ENCODE measurements at regions not wholly inside any gene's neighbourhood (a gene's known extent, or its start where the extent isn't known, plus 50 kb on each side); places are given as distances from the start of the nearest gene placed in this dataset.

- H3K27ac ChIP-seq (ENCODE audit: low read depth in 2 of 2, low read length in 2 of 2), result no peak overlapping the region
- H3K4me3 ChIP-seq (ENCODE audit: low read length in 3 of 3), result no peak overlapping the region
- H3K9ac ChIP-seq (ENCODE audit: low read length in 3 of 3), result no peak overlapping the region
- H3K36me3 ChIP-seq (ENCODE audit: control insufficient read depth in 2 of 3, insufficient read depth in 3 of 3, low read length in 3 of 3), result no peaks in the 10 kb centered on the region
- no peaks in the 10 kb centered on the region for H3K27me3 ChIP-seq (ENCODE audit: control insufficient read depth, insufficient read depth, low read length)
- FAIRE-seq, result no peak
- TF ChIP-seq, protein P1, sequence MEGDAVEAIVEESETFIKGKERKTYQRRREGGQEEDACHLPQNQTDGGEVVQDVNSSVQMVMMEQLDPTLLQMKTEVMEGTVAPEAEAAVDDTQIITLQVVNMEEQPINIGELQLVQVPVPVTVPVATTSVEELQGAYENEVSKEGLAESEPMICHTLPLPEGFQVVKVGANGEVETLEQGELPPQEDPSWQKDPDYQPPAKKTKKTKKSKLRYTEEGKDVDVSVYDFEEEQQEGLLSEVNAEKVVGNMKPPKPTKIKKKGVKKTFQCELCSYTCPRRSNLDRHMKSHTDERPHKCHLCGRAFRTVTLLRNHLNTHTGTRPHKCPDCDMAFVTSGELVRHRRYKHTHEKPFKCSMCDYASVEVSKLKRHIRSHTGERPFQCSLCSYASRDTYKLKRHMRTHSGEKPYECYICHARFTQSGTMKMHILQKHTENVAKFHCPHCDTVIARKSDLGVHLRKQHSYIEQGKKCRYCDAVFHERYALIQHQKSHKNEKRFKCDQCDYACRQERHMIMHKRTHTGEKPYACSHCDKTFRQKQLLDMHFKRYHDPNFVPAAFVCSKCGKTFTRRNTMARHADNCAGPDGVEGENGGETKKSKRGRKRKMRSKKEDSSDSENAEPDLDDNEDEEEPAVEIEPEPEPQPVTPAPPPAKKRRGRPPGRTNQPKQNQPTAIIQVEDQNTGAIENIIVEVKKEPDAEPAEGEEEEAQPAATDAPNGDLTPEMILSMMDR (IDR thresholded peaks at IDR 0.05; ENCODE audit: borderline replicate concordance, extremely low read depth, insufficient read depth), result no peak
- DNase-seq, result no peak
- intact Hi-C loops (cut with DNase I), result no loop called here
- no peaks in the 10 kb centered on the region for H3K9me3 ChIP-seq (ENCODE audit: control insufficient read depth in 2 of 3, insufficient read depth in 1 of 3, low read length in 3 of 3)
- H3K4me1 ChIP-seq (ENCODE audit: control insufficient read depth in 2 of 3, insufficient read depth in 2 of 3, low read depth in 1 of 3, low read length in 3 of 3), result no peaks in the 10 kb centered on the region
Observed at GRCh38 chr4:19514276-19515070, 737.2 kb upstream of the SLIT2 start.

DNA sequence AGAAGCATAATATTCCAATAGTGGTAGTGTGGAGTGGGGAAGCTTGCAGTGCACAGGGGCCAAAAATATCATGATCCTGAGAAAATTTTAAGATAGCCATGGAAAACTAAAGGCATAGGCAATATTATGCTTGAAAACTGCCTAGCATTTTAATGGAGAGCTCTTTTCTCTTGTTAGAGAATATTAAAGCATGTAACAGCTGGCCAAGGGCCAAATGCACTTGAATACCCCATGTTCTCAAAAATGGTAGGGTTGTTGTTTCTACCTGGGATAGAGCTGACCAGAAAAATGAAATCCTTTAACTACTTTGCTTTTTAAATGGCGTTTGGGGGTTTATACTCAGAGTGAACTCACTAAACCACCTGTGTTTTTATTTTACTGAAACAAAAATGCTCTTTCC lies 739.6 kb upstream of the SLIT2 start:
- Histone ChIP-seq H3K9me3 (ENCODE audit: control insufficient read depth in 2 of 3, insufficient read depth in 1 of 3, low read length in 3 of 3) (no peaks in the 10 kb centered on the region), H3K27ac (ENCODE audit: low read depth in 2 of 2, low read length in 2 of 2) (no peak overlapping the region), H3K4me1 (ENCODE audit: control insufficient read depth in 2 of 3, insufficient read depth in 2 of 3, low read depth in 1 of 3, low read length in 3 of 3) (no peaks in the 10 kb centered on the region), H3K27me3 (ENCODE audit: control insufficient read depth, insufficient read depth, low read length) (no peaks in the 10 kb centered on the region), H3K4me3 (ENCODE audit: low read length in 3 of 3) (no peak overlapping the region), H3K36me3 (ENCODE audit: control insufficient read depth in 2 of 3, insufficient read depth in 3 of 3, low read length in 3 of 3) (no peaks in the 10 kb centered on the region), H3K9ac (ENCODE audit: low read length in 3 of 3) (no peak overlapping the region)
- DNase-seq (peak in 1 of 5 donors; percentile 22), FAIRE-seq (no peak)
- intact Hi-C loops (cut with DNase I), result no loop called here
- TF ChIP-seq, protein P1 (IDR thresholded peaks at IDR 0.05; ENCODE audit: borderline replicate concordance, extremely low read depth, insufficient read depth), result no peak

DNA sequence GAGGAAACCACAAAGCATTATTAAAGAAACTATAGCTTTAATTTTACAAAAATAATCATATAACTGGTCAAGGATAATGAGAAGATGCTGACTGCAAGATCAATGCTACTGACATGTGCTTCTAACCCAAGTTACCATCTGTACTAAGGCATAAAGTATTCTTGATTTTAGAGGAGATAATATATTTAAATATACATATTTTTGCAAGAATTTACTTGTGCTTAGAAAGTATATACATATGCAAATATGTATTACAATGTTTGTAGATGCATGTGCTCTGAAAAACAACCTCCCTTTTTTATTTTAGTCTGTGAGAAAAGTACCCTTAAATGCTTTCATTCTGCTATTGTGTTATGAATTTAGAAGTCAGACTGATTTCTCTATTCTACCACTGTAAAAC lies 740.7 kb upstream of the SLIT2 start:
- FAIRE-seq, result no peak

More for the DNA sequence above, 740.7 kb upstream of the SLIT2 start:
- H3K4me1 ChIP-seq (ENCODE audit: control insufficient read depth in 2 of 3, insufficient read depth in 2 of 3, low read depth in 1 of 3, low read length in 3 of 3), result no peaks in the 10 kb centered on the region
- TF ChIP-seq, protein P1 (IDR thresholded peaks at IDR 0.05; ENCODE audit: borderline replicate concordance, extremely low read depth, insufficient read depth), result no peak
- no peak overlapping the region for H3K27ac ChIP-seq (ENCODE audit: low read depth in 2 of 2, low read length in 2 of 2)
- intact Hi-C loops (cut with DNase I), result no loop called here
- no peaks in the 10 kb centered on the region for H3K36me3 ChIP-seq (ENCODE audit: control insufficient read depth in 2 of 3, insufficient read depth in 3 of 3, low read length in 3 of 3)
- H3K4me3 ChIP-seq (ENCODE audit: low read length in 3 of 3), result no peak overlapping the region
- H3K27me3 ChIP-seq (ENCODE audit: control insufficient read depth, insufficient read depth, low read length), result no peaks in the 10 kb centered on the region
- H3K9me3 ChIP-seq (ENCODE audit: control insufficient read depth in 2 of 3, insufficient read depth in 1 of 3, low read length in 3 of 3), result no peaks in the 10 kb centered on the region
- DNase-seq, result no peak
- H3K9ac ChIP-seq (ENCODE audit: low read length in 3 of 3), result no peak overlapping the region

All from kidney (tissue), 13 donors.